Panc1 (cell line): ENCODE measurements at regions not wholly inside any gene's neighbourhood (a gene's known extent, or its start where the extent isn't known, plus 50 kb on each side); places are given as distances from the start of the nearest gene placed in this dataset.

ENCODE experiments used
- ATAC-seq: fragments of 200-7000 bp; cut with Tn5 transposase; 2 replicates; pipeline ENCODE4 v1.9.1; 2020; ENCODE audit warnings: mild to moderate bottlenecking, moderate library complexity
- BruUV-seq: library from RNA; stranded (reverse); fragments of 400-500 nt; replicated peaks from 2 replicates; lab custom pipeline; 2021; lab: Mats Ljungman, UMichigan
- CTCF ChIA-PET: fragments of 300-600 bp; sonication (Branson Sonifier 250); formaldehyde crosslinking; loops from one replicate; lab custom pipeline; 2022; ENCODE audit warnings: antibody characterized with exemption; lab: Charles Lee
- POLR2A ChIA-PET: fragments of 300-600 bp; sonication (Branson Sonifier 250); formaldehyde crosslinking; loops from one replicate; lab custom pipeline; 2022; ENCODE audit warnings: antibody characterized with exemption; lab: Charles Lee
- DNase-seq: peaks from one replicate; pipeline ENCODE4 v3.0.0-alpha.2; 2010; ENCODE audit warnings: low read depth, low spot score
- H3K27ac ChIP-seq: 2 replicates; pipeline ENCODE4 v1.5.1; 2011; ENCODE audit warnings: mild to moderate bottlenecking, low read length, inconsistent platforms
- H3K27me3 ChIP-seq: fragments of 200-500 bp; sonication (Bioruptor generic); 2 replicates; pipeline ENCODE4 v1.6.0; 2014; ENCODE audit warnings: low read length, inconsistent platforms; ENCODE audit not compliant: control insufficient read depth, insufficient read depth
- H3K36me3 ChIP-seq: fragments of 200-500 bp; sonication (Bioruptor generic); 2 replicates; pipeline ENCODE4 v1.5.1; 2014; ENCODE audit warnings: inconsistent platforms, mild to moderate bottlenecking, low read length, moderate library complexity; ENCODE audit not compliant: control insufficient read depth, insufficient read depth
- H3K4me1 ChIP-seq: 2 replicates; pipeline ENCODE4 v1.5.1; 2011; ENCODE audit warnings: inconsistent platforms, mild to moderate bottlenecking, low read length, moderate library complexity; ENCODE audit not compliant: control insufficient read depth, insufficient read depth
- H3K4me3 ChIP-seq, 2 experiments: 2 replicates each; pipeline ENCODE4 v1.5.1; 2011 to 2012; ENCODE audit warnings: low read depth in 2 of 2, low read length in 2 of 2, mild to moderate bottlenecking in 2 of 2, inconsistent platforms in 1 of 2, moderate library complexity in 1 of 2
- H3K9me3 ChIP-seq: fragments of 200-500 bp; sonication (Bioruptor generic); 2 replicates; pipeline ENCODE4 v1.5.1; 2014; ENCODE audit warnings: low read depth, mild to moderate bottlenecking, inconsistent platforms, low read length, moderate library complexity; ENCODE audit not compliant: control insufficient read depth, insufficient read depth
- CTCF ChIP-seq: fragments of 450-650 bp; IDR thresholded peaks from 2 replicates; pipeline ENCODE4 v1.5.1; 2017; ENCODE audit warnings: mild to moderate bottlenecking
- POLR2AphosphoS5 ChIP-seq: IDR thresholded peaks from 2 replicates; pipeline ENCODE4 v1.6.1; 2012; ENCODE audit warnings: mild to moderate bottlenecking, low read depth, low read length, moderate library complexity
- REST ChIP-seq, 2 experiments: IDR thresholded peaks; 2 replicates each; pipeline ENCODE4 v1.6.1; 2011 to 2012; ENCODE audit warnings: low read depth in 2 of 2, control low read depth in 1 of 2, low read length in 1 of 2, mild to moderate bottlenecking in 1 of 2, moderate library complexity in 1 of 2; ENCODE audit not compliant: insufficient read depth in 1 of 2
- SIN3A ChIP-seq: IDR thresholded peaks from 2 replicates; pipeline ENCODE4 v1.6.1; 2012; ENCODE audit warnings: low read depth, mild to moderate bottlenecking, low read length, moderate library complexity, borderline replicate concordance; ENCODE audit not compliant: insufficient read depth
- TCF7L2 ChIP-seq: IDR thresholded peaks from 2 replicates; pipeline ENCODE4 v1.6.1; 2011; ENCODE audit warnings: mild to moderate bottlenecking, low read depth, low read length, inconsistent platforms
- in situ Hi-C: cut with HindIII; loops from 2 replicates; pipeline ENCODE4 v1.10.0; 2016; ENCODE audit warnings: low sequenced_read_pairs, low pct_unique_long_range_greater_than_20kb
- intact Hi-C: fragments of 100-400 bp; cut with micrococcal nuclease; formaldehyde crosslinking; loops from one replicate; pipeline ENCODE4 v1.10.0; 2022; ENCODE audit not compliant: unreplicated experiment

GRCh38 chr1:114323959-114324661, 170.4 kb upstream of the SYT6 start:
- ATAC-seq (no peak), DNase-seq (no peak)
- H3K27me3 ChIP-seq: no peaks in the 10 kb centered on the region
- POLR2A ChIA-PET: no interaction called here
- H3K4me1 ChIP-seq: no peaks in the 10 kb centered on the region
- no peaks in the 10 kb centered on the region for H3K36me3 ChIP-seq
- no TSS peak for BruUV-seq
- intact Hi-C loops (no loop called here), in situ Hi-C loops (no loop called here)
- no peak overlapping the region for H3K4me3 ChIP-seq
- CTCF ChIA-PET: no interaction called here
- no peaks in the 10 kb centered on the region for H3K9me3 ChIP-seq
- TF ChIP-seq TCF7L2 (no peak), POLR2AphosphoS5 (no peak), SIN3A (no peak), REST (IDR thresholded peaks at IDR 0.05; ENCODE audit: insufficient read depth in 1 of 2, low read depth in 2 of 2, low read length in 1 of 2) (no peak), CTCF (no peak)
- no peak overlapping the region for H3K27ac ChIP-seq

GRCh38 chr1:114322734-114323133, 169.1 kb upstream of the SYT6 start:
- H3K9me3 ChIP-seq: no peaks in the 10 kb centered on the region
- ATAC-seq: no peak
- no peaks in the 10 kb centered on the region for H3K4me1 ChIP-seq
- no TSS peak for BruUV-seq
- no peak overlapping the region for H3K27ac ChIP-seq
- no peaks in the 10 kb centered on the region for H3K27me3 ChIP-seq
- no peaks in the 10 kb centered on the region for H3K36me3 ChIP-seq
- intact Hi-C loops (no loop called here), in situ Hi-C loops (no loop called here)
- no peak for TF ChIP-seq POLR2AphosphoS5
- TF ChIP-seq SIN3A: no peak
- no peak for TF ChIP-seq TCF7L2
- no peak for TF ChIP-seq CTCF
- TF ChIP-seq REST (IDR thresholded peaks at IDR 0.05; ENCODE audit: insufficient read depth in 1 of 2, low read depth in 2 of 2, low read length in 1 of 2): no peak
- ChIA-PET CTCF (no interaction called here), POLR2A (no interaction called here)
- no peak overlapping the region for H3K4me3 ChIP-seq
- DNase-seq: no peak
